BE2C (cell line): ENCODE measurements at regions not wholly inside any gene's neighbourhood (a gene's known extent, or its start where the extent isn't known, plus 50 kb on each side); places are given as distances from the start of the nearest gene placed in this dataset.

Experiments
- DNase-seq: peaks from one replicate; pipeline ENCODE4 v3.0.0-alpha.2; 2020
- H3K27me3 ChIP-seq: fragments of 250-450 bp; sonication (Bioruptor Pico); 2 replicates; pipeline ENCODE4 v1.5.1; 2020; ENCODE audit warnings: mild to moderate bottlenecking
- H3K36me3 ChIP-seq: fragments of 250-450 bp; sonication (Bioruptor Pico); 2 replicates; pipeline ENCODE4 v1.5.1; 2020; ENCODE audit warnings: mild to moderate bottlenecking
- H3K4me1 ChIP-seq: fragments of 250-450 bp; sonication (Bioruptor Pico); 2 replicates; pipeline ENCODE4 v1.5.1; 2020
- H3K4me3 ChIP-seq: 2 replicates; pipeline ENCODE4 v1.5.1; 2011; ENCODE audit warnings: low read depth, low read length
- H3K9me3 ChIP-seq: fragments of 250-450 bp; sonication (Bioruptor Pico); 2 replicates; pipeline ENCODE4 v1.5.1; 2020
- CTCF ChIP-seq: IDR thresholded peaks from 2 replicates; pipeline ENCODE4 v1.5.1; 2012; ENCODE audit warnings: mild to moderate bottlenecking, low read depth, low read length

- H3K4me3 ChIP-seq = no peak overlapping the region
- no peaks in the 10 kb centered on the region for H3K36me3 ChIP-seq
- DNase-seq = no peak
- no peaks in the 10 kb centered on the region for H3K27me3 ChIP-seq
- no peaks in the 10 kb centered on the region for H3K9me3 ChIP-seq
- H3K4me1 ChIP-seq = no peaks in the 10 kb centered on the region
- no peak for TF ChIP-seq CTCF
Observed at GRCh38 chr1:87269921-87270320, 58.8 kb upstream of the LMO4 start.

DNA sequence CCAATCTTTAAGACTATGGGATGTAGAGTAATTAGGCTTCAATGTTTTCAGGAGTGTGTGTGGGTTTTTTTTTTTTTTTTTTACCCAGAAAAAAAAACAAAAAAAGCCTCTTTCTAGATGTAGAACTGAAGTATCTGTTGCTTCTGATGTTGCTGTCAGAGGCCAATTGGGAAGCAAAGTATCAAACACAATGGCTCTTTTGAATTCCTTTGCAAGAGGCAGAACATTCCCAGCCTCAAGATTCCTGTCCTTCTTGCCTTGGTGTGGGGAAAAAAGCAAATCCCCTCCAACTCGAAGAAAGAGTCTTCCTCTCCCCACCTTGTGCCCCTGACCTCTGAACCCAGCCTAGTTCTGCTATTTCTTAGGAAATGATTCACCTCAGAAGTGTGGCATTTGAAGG is 55.4 kb upstream of the LMO4 start:
- Histone ChIP-seq H3K36me3 (no peaks in the 10 kb centered on the region), H3K9me3 (no peaks in the 10 kb centered on the region), H3K4me1 (no peaks in the 10 kb centered on the region; the same call in 1 of the 2 replicates), H3K27me3 (no peaks in the 10 kb centered on the region), H3K4me3 (no peak overlapping the region)
- no peak for TF ChIP-seq CTCF
- DNase-seq = no peak

GRCh38 chr1:87274851-87275250 is 53.8 kb upstream of the LMO4 start:
- DNase-seq = no peak
- Histone ChIP-seq H3K27me3 (no peaks in the 10 kb centered on the region), H3K36me3 (no peaks in the 10 kb centered on the region), H3K4me1 (no peaks in the 10 kb centered on the region; the same call in 1 of the 2 replicates), H3K9me3 (no peaks in the 10 kb centered on the region), H3K4me3 (no peak overlapping the region)
- TF ChIP-seq CTCF = no peak

GRCh38 chr1:87278825-87279535 is 49.7 kb upstream of the LMO4 start:
- no peak for DNase-seq
- no peak for TF ChIP-seq CTCF
- no peaks in the 10 kb centered on the region for H3K27me3 ChIP-seq

More at GRCh38 chr1:87278825-87279535, 49.7 kb upstream of the LMO4 start:
- Histone ChIP-seq H3K36me3 (no peaks in the 10 kb centered on the region), H3K4me1 (no peaks in the 10 kb centered on the region; the same call in 1 of the 2 replicates), H3K9me3 (no peaks in the 10 kb centered on the region), H3K4me3 (no peak overlapping the region)
